Activated CD4-positive, alpha-beta T cell treated with anti-CD3 and anti-CD28 coated beads for 48 hours (primary cell): ENCODE measurements at regions not wholly inside any gene's neighbourhood (a gene's known extent, or its start where the extent isn't known, plus 50 kb on each side); places are given as distances from the start of the nearest gene placed in this dataset.

Source experiments
- DNase-seq: peaks from one replicate; pipeline ENCODE4 v3.0.0-alpha.2; 2020

- DNase-seq, result no peak
These were observed 56.2 kb upstream of the UFL1 start for GRCh38 chr6:96465321-96465903.

- DNase-seq, result no peak
These were observed 55.3 kb upstream of the UFL1 start for GRCh38 chr6:96466147-96466863.

GRCh38 chr6:96467814-96468213, 53.8 kb upstream of the UFL1 start:
- no peak for DNase-seq

- no peak for DNase-seq
These were observed 53.3 kb upstream of the UFL1 start for GRCh38 chr6:96468281-96468680.

GRCh38 chr6:96468681-96469224, 52.9 kb upstream of the UFL1 start:
- no peak for DNase-seq

DNA sequence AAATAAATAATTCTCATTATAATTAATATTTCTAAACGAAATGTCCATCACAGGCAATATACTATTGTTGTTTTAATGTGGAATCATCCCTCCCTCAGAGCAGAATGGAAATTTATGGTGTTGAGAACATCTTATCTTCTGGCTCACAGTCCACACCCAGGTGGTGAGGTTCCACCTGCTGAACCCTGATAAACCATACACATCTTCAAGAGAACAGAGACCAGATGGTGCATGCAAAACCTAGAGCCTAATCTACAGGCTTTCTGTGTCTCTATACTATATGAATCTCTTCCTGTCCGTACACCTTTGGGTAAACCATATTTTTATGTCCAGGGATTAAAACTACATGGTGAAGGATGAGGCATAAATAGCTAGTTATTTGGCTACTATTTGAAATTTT, 52.3 kb upstream of the UFL1 start:
- no peak for DNase-seq

- DNase-seq, result no peak
These were observed 51.3 kb upstream of the UFL1 start for GRCh38 chr6:96470296-96470695.
